ENCODE measurements at regions not wholly inside any gene's neighbourhood (a gene's known extent, or its start where the extent isn't known, plus 50 kb on each side); places are given as distances from the start of the nearest gene placed in this dataset.

- intact Hi-C loops (cut with DNase I; ENCODE audit: low total_unique reads), result no loop called here
- Histone ChIP-seq H3K4me1 (no peaks in the 10 kb centered on the region), H3K4me3 (no peak overlapping the region), H3K36me3 (no peaks in the 10 kb centered on the region), H3K9me3 (no peaks in the 10 kb centered on the region), H3K27ac (no peak overlapping the region), H3K27me3 (no peaks in the 10 kb centered on the region)
- TF ChIP-seq CTCF (IDR thresholded peaks at IDR 0.05) (no peak), POLR2A (IDR thresholded peaks at IDR 0.05) (no peak)
- DNase-seq, result no peak
Observed at GRCh38 chr10:128880159-128880725, 586.8 kb upstream of the MGMT start.

- H3K36me3 ChIP-seq, result no peaks in the 10 kb centered on the region
- TF ChIP-seq CTCF (IDR thresholded peaks at IDR 0.05) (no peak), POLR2A (IDR thresholded peaks at IDR 0.05) (no peak)
- intact Hi-C loops (cut with DNase I; ENCODE audit: low total_unique reads), result no loop called here
- H3K4me3 ChIP-seq, result no peak overlapping the region
- H3K4me1 ChIP-seq, result no peaks in the 10 kb centered on the region
- no peaks in the 10 kb centered on the region for H3K27me3 ChIP-seq
- no peak overlapping the region for H3K27ac ChIP-seq
- no peak for DNase-seq
- H3K9me3 ChIP-seq, result no peaks in the 10 kb centered on the region
Observed at GRCh38 chr10:128881086-128881485, 586.0 kb upstream of the MGMT start.

- intact Hi-C loops (cut with DNase I; ENCODE audit: low total_unique reads), result no loop called here
- TF ChIP-seq POLR2A (IDR thresholded peaks at IDR 0.05) (no peak), CTCF (IDR thresholded peaks at IDR 0.05) (no peak)
- Histone ChIP-seq H3K9me3 (no peaks in the 10 kb centered on the region), H3K27me3 (no peaks in the 10 kb centered on the region), H3K36me3 (no peaks in the 10 kb centered on the region), H3K4me1 (no peaks in the 10 kb centered on the region), H3K27ac (no peak overlapping the region), H3K4me3 (no peak overlapping the region)
- no peak for DNase-seq
Observed at GRCh38 chr10:128883231-128884032, 583.6 kb upstream of the MGMT start.

GRCh38 chr10:128884033-128884425, 583.0 kb upstream of the MGMT start:
- Histone ChIP-seq H3K4me3 (no peak overlapping the region), H3K9me3 (no peaks in the 10 kb centered on the region), H3K36me3 (no peaks in the 10 kb centered on the region), H3K27me3 (no peaks in the 10 kb centered on the region), H3K4me1 (no peaks in the 10 kb centered on the region), H3K27ac (no peak overlapping the region)
- DNase-seq, result no peak
- intact Hi-C loops (cut with DNase I; ENCODE audit: low total_unique reads), result no loop called here
- no peak for TF ChIP-seq POLR2A (IDR thresholded peaks at IDR 0.05)
- no peak for TF ChIP-seq CTCF (IDR thresholded peaks at IDR 0.05)

- Histone ChIP-seq H3K4me3 (no peak overlapping the region), H3K9me3 (no peaks in the 10 kb centered on the region), H3K36me3 (no peaks in the 10 kb centered on the region), H3K27me3 (no peaks in the 10 kb centered on the region), H3K4me1 (no peaks in the 10 kb centered on the region), H3K27ac (no peak overlapping the region)
- no peak for DNase-seq
- intact Hi-C loops (cut with DNase I; ENCODE audit: low total_unique reads), result no loop called here
- TF ChIP-seq POLR2A (IDR thresholded peaks at IDR 0.05) (no peak), CTCF (IDR thresholded peaks at IDR 0.05) (no peak)
Observed at GRCh38 chr10:128884496-128885072, 582.5 kb upstream of the MGMT start.

Data from uterus (tissue), 3 donors.